Endothelial cell of umbilical vein (primary cell): ENCODE measurements at regions not wholly inside any gene's neighbourhood (a gene's known extent, or its start where the extent isn't known, plus 50 kb on each side); places are given as distances from the start of the nearest gene placed in this dataset.
A peak's percentile ranks its signal among the peaks of the same experiment; 100 is the strongest.

Source experiments
- BruUV-seq: library from RNA; stranded (reverse); fragments of 400-500 nt; replicated peaks from 2 replicates; lab custom pipeline; 2021; lab: Mats Ljungman, UMichigan
- CTCF ChIA-PET: fragments of 300-600, 350-600 bp; sonication (Branson Sonifier 250); formaldehyde crosslinking; loops from one replicate; lab custom pipeline; 2021; ENCODE audit warnings: antibody characterized with exemption, inconsistent platforms; lab: Charles Lee
- POLR2A ChIA-PET: fragments of 300-600, 350-600 bp; sonication (Branson Sonifier 250); formaldehyde crosslinking; loops from one replicate; lab custom pipeline; 2021; ENCODE audit warnings: antibody characterized with exemption, inconsistent platforms; lab: Charles Lee
- DNase-seq: peaks from one replicate; pipeline ENCODE4 v3.0.0-alpha.2; 2011; ENCODE audit warnings: low read depth, low spot score
- FAIRE-seq: peaks from 2 replicates; lab custom pipeline; 2011; peaks lifted over from hg19 to GRCh38; lab: Jason Lieb, UNC
- H2AFZ ChIP-seq: 2 replicates; pipeline ENCODE4 v1.6.0; 2012; ENCODE audit warnings: low read depth, low read length, control low read depth, inconsistent platforms
- H3K27ac ChIP-seq: 2 replicates; pipeline ENCODE4 v1.5.1; 2011; ENCODE audit warnings: low read depth, mild to moderate bottlenecking, control low read depth, low read length, moderate library complexity; ENCODE audit not compliant: insufficient read depth
- H3K27me3 ChIP-seq, 2 experiments: 2 replicates each; pipeline versions ENCODE4 v1.6.0 to v1.6.1; 2011; ENCODE audit warnings: low read length in 2 of 2, mixed read lengths in 1 of 2; ENCODE audit not compliant: control insufficient read depth in 2 of 2, insufficient read depth in 2 of 2
- H3K36me3 ChIP-seq, 2 experiments: 2 replicates in 1 of 2; 3 replicates in 1 of 2; pipeline ENCODE4 v1.5.1; 2011; ENCODE audit warnings: low read length in 2 of 2, mild to moderate bottlenecking in 1 of 2, moderate library complexity in 1 of 2; ENCODE audit not compliant: control insufficient read depth in 2 of 2, insufficient read depth in 2 of 2; ENCODE audit errors: extremely low read depth in 1 of 2
- H3K4me1 ChIP-seq: 3 replicates; pipeline ENCODE4 v1.5.1; 2011; ENCODE audit warnings: mild to moderate bottlenecking, low read length; ENCODE audit not compliant: control insufficient read depth, insufficient read depth; ENCODE audit errors: extremely low read depth
- H3K4me2 ChIP-seq: 2 replicates; pipeline ENCODE4 v1.6.1; 2011; ENCODE audit warnings: low read length, control low read depth, mixed read lengths; ENCODE audit not compliant: insufficient read depth
- H3K4me3 ChIP-seq, 3 experiments: fragments of 200-600 bp in 1 of 3; sonication (generic), shearing (Covaris generic) in 1 of 3; replicated peaks in 1 of 3; 2 replicates each; pipeline ENCODE4 v1.5.1; 2011 to 2016; ENCODE audit warnings: control low read depth in 3 of 3, low read length in 3 of 3, mild to moderate bottlenecking in 2 of 3, inconsistent platforms in 1 of 3, low read depth in 1 of 3, moderate library complexity in 1 of 3; ENCODE audit not compliant: insufficient read depth in 1 of 3
- H3K79me2 ChIP-seq: 2 replicates; pipeline ENCODE4 v1.6.0; 2012; ENCODE audit warnings: low read length, inconsistent platforms; ENCODE audit not compliant: control insufficient read depth, insufficient read depth
- H3K9ac ChIP-seq: replicated peaks from 2 replicates; pipeline ENCODE3; 2011; ENCODE audit warnings: low read length, control low read depth; ENCODE audit not compliant: insufficient read depth; ENCODE audit errors: extremely low read depth
- H3K9me1 ChIP-seq: replicated peaks from 3 replicates; pipeline ENCODE4 v1.6.0; 2011; ENCODE audit warnings: mild to moderate bottlenecking, low read length; ENCODE audit not compliant: control insufficient read depth, insufficient read depth; ENCODE audit errors: extremely low read depth
- H3K9me3 ChIP-seq: replicated peaks from 2 replicates; pipeline ENCODE4 v1.5.1; 2012; ENCODE audit warnings: low read length, inconsistent platforms; ENCODE audit not compliant: control insufficient read depth, insufficient read depth
- H4K20me1 ChIP-seq: replicated peaks from 2 replicates; pipeline ENCODE3; 2011; ENCODE audit warnings: mild to moderate bottlenecking, low read length; ENCODE audit not compliant: control insufficient read depth, insufficient read depth; ENCODE audit errors: extremely low read depth
- EZH2 ChIP-seq: IDR thresholded peaks from 2 replicates; pipeline ENCODE4 v1.6.1; 2012; ENCODE audit warnings: borderline replicate concordance, low read depth, mild to moderate bottlenecking, moderate library complexity, low read length, inconsistent platforms; ENCODE audit not compliant: severe bottlenecking
- FOS ChIP-seq: IDR thresholded peaks from 2 replicates; pipeline ENCODE4 v1.6.1; 2011; ENCODE audit warnings: mild to moderate bottlenecking, low read length, moderate library complexity, borderline replicate concordance; ENCODE audit not compliant: insufficient read depth
- GATA2 ChIP-seq: IDR thresholded peaks from 2 replicates; pipeline ENCODE4 v1.7.0; 2011; ENCODE audit warnings: low read depth, mild to moderate bottlenecking, moderate library complexity, mixed read lengths, low read length; ENCODE audit not compliant: insufficient read length, insufficient read depth
- JUN ChIP-seq: IDR thresholded peaks from 2 replicates; pipeline ENCODE4 v1.6.1; 2011; ENCODE audit warnings: borderline replicate concordance, low read depth; ENCODE audit not compliant: insufficient read length, insufficient read depth
- MYC ChIP-seq: IDR thresholded peaks from one replicate; pipeline ENCODE4 v1.6.1; 2011; ENCODE audit warnings: mild to moderate bottlenecking, low read depth, low read length
- POLR2A ChIP-seq: IDR thresholded peaks from 2 replicates; pipeline ENCODE4 v1.6.1; 2012; ENCODE audit warnings: low read depth, mild to moderate bottlenecking, control low read depth, low read length
- POLR2AphosphoS5 ChIP-seq: IDR thresholded peaks from 2 replicates; pipeline ENCODE4 v1.6.1; 2012; ENCODE audit warnings: low read depth, mild to moderate bottlenecking, control low read depth, low read length, moderate library complexity; ENCODE audit not compliant: insufficient read depth
- dilution Hi-C: fragments of 300-500 bp; cut with MboI; formaldehyde crosslinking; loops from one replicate; pipeline ENCODE4 v1.15.0; 2019; ENCODE audit warnings: low sequenced_read_pairs; ENCODE audit not compliant: extremely low pct_ligation_motif_present
- intact Hi-C: fragments of 100-400 bp; cut with micrococcal nuclease; formaldehyde crosslinking; loops from one replicate; pipeline ENCODE4 v1.10.0; 2022
- TF ChIP-seq, protein P1 (sequence below), 2 donors: IDR thresholded peaks; 1 replicate in 1 of 2; 2 replicates in 1 of 2; pipeline ENCODE4 v1.5.1; 2011; ENCODE audit warnings: low read length in 2 of 2, mild to moderate bottlenecking in 2 of 2, moderate library complexity in 2 of 2, control low read depth in 1 of 2, inconsistent platforms in 1 of 2, low read depth in 1 of 2; ENCODE audit not compliant: insufficient read depth in 1 of 2; ENCODE audit errors: extremely low read depth in 1 of 2
- TF ChIP-seq, protein P2 (sequence below): IDR thresholded peaks from 2 replicates; pipeline ENCODE4 v1.6.1; 2011; ENCODE audit not compliant: insufficient read depth, insufficient read length

DNA sequence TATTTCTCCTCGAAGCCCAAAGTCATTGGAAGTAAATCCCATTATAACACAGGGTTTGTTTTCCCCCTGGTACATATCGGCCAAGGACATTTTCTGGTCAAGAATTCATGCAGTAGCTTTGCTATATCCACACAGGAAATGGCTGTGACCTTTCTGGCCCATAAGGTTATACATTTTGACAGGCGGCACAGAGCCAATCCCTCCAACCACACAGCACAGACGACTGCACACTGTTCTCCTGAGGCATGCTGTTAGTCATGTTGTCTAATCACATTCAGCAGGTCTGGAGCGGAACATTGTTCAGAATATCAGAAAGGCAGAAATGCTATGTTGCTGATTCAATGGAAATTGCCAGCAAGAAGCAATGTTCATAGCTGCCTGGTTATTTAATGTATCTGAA lies 742.3 kb upstream of the SLC8A1 start:
- peak; percentile 97 for FAIRE-seq
- BruUV-seq: no TSS peak
- peak; percentile 94 for DNase-seq
- Histone ChIP-seq H3K4me1 (peaks cover 12% of the 10 kb centered on the region), H3K9me1 (no peaks in the 10 kb centered on the region), H3K9me3 (no peaks in the 10 kb centered on the region), H3K27ac (no peak overlapping the region), H3K27me3 (no peaks in the 10 kb centered on the region), H3K4me3 (no peak overlapping the region), H4K20me1 (no peaks in the 10 kb centered on the region), H2AFZ (no peak overlapping the region), H3K4me2 (peak overlapping the region; percentile 31), H3K9ac (no peak overlapping the region), H3K36me3 (no peaks in the 10 kb centered on the region), H3K79me2 (no peaks in the 10 kb centered on the region)
- TF ChIP-seq, protein P1, sequence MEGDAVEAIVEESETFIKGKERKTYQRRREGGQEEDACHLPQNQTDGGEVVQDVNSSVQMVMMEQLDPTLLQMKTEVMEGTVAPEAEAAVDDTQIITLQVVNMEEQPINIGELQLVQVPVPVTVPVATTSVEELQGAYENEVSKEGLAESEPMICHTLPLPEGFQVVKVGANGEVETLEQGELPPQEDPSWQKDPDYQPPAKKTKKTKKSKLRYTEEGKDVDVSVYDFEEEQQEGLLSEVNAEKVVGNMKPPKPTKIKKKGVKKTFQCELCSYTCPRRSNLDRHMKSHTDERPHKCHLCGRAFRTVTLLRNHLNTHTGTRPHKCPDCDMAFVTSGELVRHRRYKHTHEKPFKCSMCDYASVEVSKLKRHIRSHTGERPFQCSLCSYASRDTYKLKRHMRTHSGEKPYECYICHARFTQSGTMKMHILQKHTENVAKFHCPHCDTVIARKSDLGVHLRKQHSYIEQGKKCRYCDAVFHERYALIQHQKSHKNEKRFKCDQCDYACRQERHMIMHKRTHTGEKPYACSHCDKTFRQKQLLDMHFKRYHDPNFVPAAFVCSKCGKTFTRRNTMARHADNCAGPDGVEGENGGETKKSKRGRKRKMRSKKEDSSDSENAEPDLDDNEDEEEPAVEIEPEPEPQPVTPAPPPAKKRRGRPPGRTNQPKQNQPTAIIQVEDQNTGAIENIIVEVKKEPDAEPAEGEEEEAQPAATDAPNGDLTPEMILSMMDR (IDR thresholded peaks at IDR 0.05; ENCODE audit: extremely low read depth in 1 of 2, insufficient read depth in 1 of 2, low read depth in 1 of 2, low read length in 2 of 2): no peak
- TF ChIP-seq POLR2AphosphoS5 (peak; percentile 72), EZH2 (no peak), POLR2A (no peak), GATA2 (peak; percentile 64), FOS (peak; percentile 64)
- POLR2A ChIA-PET: no interaction called here
- CTCF ChIA-PET: interaction anchor here (1.1 to 1.7 kb wide), 5 partner anchors 9 to 1281 kb away, joined by 3 to 5 read pairs (median 3); no protein-coding TSS in a partner anchor
- dilution Hi-C loops (no loop called here), intact Hi-C loops (loop anchor here (1.0 kb wide), 1 partner anchor 31 kb away; no protein-coding TSS in a partner anchor)

DNA sequence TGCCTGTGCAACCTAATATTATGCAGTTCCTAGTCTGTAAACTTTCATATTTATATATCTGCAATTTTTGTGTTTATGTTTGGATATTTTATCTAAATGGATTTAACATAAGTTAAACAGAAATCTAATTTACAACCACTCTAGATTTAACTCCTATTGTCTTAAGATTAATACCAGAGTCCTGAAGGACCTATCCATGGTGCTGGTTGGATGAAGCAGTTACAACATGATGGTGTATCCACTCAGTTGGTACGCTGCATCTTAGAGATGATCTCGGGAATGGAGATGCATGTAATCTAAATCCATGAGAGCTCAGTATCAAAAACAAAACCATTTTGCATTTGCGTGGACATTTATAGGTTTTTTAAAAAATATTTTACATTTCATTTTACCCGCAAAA lies 745.9 kb upstream of the SLC8A1 start:
- no peaks in the 10 kb centered on the region for H3K79me2 ChIP-seq
- no peaks in the 10 kb centered on the region for H4K20me1 ChIP-seq
- TF ChIP-seq, protein P2, sequence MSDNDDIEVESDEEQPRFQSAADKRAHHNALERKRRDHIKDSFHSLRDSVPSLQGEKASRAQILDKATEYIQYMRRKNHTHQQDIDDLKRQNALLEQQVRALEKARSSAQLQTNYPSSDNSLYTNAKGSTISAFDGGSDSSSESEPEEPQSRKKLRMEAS: no peak
- TF ChIP-seq MYC (no peak), EZH2 (no peak), POLR2A (no peak), FOS (no peak), JUN (no peak), POLR2AphosphoS5 (no peak), GATA2 (no peak)
- TF ChIP-seq, protein P1 (IDR thresholded peaks at IDR 0.05; ENCODE audit: extremely low read depth in 1 of 2, insufficient read depth in 1 of 2, low read depth in 1 of 2, low read length in 2 of 2): no peak
- intact Hi-C loops (no loop called here), dilution Hi-C loops (no loop called here)
- H3K4me2 ChIP-seq: no peak overlapping the region
- no peak overlapping the region for H3K9ac ChIP-seq
- H3K4me1 ChIP-seq: peaks cover 12% of the 10 kb centered on the region
- H3K9me1 ChIP-seq: no peaks in the 10 kb centered on the region
- POLR2A ChIA-PET: no interaction called here
- H2AFZ ChIP-seq: no peak overlapping the region
- DNase-seq: peak; percentile 23
- no TSS peak for BruUV-seq
- H3K27me3 ChIP-seq: no peaks in the 10 kb centered on the region
- no peak overlapping the region for H3K4me3 ChIP-seq
- H3K36me3 ChIP-seq: no peaks in the 10 kb centered on the region
- FAIRE-seq: no peak
- no peaks in the 10 kb centered on the region for H3K9me3 ChIP-seq
- CTCF ChIA-PET: no interaction called here
- no peak overlapping the region for H3K27ac ChIP-seq
